Epithelial cell of proximal tubule (primary cell): ENCODE measurements at regions not wholly inside any gene's neighbourhood (a gene's known extent, or its start where the extent isn't known, plus 50 kb on each side); places are given as distances from the start of the nearest gene placed in this dataset.
"Not testable (repeated sequence)": the region's sequence is repeated elsewhere in the genome, so short reads cannot be mapped to it uniquely, and the experiment has no call there.

Source experiments
- DNase-seq: peaks from one replicate; pipeline ENCODE4 v3.0.0-alpha.2; 2011; ENCODE audit warnings: low read depth
- H3K4me3 ChIP-seq: 2 replicates; pipeline ENCODE4 v1.5.1; 2011; ENCODE audit warnings: low read depth, mild to moderate bottlenecking, low read length
- TF ChIP-seq, protein P1 (sequence below): conservative IDR thresholded peaks from 2 replicates; pipeline ENCODE4 v1.5.1; 2012; ENCODE audit warnings: low read depth, mild to moderate bottlenecking, low read length

DNA sequence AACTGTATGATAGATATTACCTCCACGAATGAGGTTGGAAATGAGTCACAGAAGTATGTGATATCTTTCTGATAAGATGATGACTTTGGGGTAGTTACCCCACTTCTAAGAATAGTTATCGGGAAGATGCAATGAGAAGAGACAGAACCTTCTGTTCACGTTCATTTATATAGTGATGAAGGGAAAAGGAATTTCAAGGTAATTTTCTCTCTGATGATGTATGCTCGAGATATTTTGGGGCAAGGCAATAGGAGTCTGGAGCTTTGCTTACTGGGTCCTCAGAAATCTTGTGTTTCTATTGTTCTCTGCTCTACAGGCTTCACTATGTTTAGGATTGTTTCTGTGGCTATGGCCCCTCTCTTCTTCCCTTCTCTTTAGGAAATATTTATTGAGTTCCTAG lies 1389.6 kb downstream of the CDH8 start:
- TF ChIP-seq, protein P1, sequence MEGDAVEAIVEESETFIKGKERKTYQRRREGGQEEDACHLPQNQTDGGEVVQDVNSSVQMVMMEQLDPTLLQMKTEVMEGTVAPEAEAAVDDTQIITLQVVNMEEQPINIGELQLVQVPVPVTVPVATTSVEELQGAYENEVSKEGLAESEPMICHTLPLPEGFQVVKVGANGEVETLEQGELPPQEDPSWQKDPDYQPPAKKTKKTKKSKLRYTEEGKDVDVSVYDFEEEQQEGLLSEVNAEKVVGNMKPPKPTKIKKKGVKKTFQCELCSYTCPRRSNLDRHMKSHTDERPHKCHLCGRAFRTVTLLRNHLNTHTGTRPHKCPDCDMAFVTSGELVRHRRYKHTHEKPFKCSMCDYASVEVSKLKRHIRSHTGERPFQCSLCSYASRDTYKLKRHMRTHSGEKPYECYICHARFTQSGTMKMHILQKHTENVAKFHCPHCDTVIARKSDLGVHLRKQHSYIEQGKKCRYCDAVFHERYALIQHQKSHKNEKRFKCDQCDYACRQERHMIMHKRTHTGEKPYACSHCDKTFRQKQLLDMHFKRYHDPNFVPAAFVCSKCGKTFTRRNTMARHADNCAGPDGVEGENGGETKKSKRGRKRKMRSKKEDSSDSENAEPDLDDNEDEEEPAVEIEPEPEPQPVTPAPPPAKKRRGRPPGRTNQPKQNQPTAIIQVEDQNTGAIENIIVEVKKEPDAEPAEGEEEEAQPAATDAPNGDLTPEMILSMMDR: no peak
- H3K4me3 ChIP-seq: no peak overlapping the region
- DNase-seq: no peak

DNA sequence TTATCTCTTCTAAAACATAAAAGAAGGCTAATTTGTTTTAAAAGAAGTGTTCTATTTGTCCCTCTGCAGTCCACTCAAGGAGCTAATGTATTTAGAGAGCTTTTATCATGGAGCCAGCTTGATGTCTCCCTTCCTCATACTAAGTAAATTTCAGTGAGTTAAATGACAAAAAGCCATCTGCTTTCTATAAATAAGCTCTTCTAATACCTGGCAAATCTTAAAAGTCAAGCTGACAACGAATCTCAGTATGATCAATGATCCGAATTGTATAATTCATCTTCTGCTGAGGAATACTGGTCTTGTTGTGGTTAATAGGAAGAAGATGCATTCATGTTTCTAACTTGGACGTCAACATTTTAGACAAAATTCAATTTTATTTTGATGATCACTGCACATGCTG lies 1390.7 kb downstream of the CDH8 start:
- no peak overlapping the region for H3K4me3 ChIP-seq
- no peak for DNase-seq
- TF ChIP-seq, protein P1: no peak

DNA sequence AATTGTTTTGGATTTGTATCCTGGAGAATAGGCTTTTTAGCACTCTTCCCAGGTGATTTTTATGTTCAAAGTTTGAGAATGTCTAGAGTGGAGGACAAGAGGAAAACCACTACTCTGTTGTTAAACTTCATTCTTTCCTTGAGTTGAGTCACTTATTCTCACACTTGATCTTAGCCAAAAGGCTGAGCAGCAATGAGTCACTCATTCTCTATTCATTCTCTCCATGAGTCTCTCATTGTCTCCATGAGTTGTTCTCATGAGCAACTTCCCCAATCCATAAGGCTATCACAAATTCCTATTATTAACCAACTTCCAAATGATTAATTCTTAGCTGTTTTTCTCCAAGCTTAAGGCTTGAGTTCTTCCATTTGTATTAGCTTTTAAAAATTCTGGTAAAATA lies 1393.3 kb downstream of the CDH8 start:
- DNase-seq: peak; percentile 1
- H3K4me3 ChIP-seq: no peak overlapping the region
- TF ChIP-seq, protein P1: no peak

DNA sequence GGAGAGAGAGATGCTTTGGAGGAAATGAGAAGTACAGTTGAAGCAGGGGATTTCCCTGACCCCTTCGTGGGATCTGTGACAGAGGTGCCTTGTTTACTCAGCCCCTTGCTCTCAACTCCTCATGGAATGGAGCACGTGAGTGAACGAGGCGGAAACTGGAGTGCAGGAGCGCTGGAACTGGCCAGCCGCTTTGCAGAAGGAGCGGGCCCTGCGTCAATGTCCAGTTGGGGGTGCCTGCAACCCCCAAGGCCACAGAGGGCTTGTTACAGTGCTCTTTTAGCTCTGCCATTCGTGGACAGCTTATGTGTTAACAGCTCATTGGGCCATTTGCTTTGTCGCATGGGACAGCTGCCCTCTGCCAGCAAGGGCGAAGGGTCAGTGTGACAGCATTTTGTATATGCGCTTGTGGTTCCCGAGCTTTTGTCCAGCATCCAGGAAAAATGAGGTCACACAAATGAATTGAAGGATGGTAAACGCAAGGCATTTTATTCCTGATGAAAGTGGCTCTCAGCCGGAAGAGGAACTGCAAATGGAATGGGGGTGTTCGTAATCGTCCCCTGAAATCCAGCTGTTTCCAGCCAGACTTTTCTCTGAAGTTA lies 1395.1 kb downstream of the CDH8 start:
- no peak overlapping the region for H3K4me3 ChIP-seq
- TF ChIP-seq, protein P1: no peak
- no peak for DNase-seq

DNA sequence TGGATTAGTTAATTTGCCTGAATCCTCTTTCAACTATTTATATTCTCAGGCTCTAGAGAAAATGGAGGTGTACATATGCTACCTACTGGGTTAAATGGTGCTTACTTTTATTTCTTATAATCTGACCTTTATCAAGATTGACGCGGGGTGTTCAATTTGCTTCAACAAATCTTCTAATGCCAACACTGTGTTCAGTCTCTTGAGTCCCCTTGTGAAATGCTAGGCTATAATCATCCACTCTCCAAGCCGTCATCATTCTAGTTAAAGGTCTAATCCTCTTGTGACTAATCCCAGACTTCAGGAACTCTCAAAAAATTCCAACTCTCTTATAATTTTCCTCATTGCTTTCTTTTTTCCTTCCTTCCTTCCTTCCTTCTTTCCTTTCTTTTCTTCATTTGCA lies 1396.2 kb downstream of the CDH8 start:
- no peak for DNase-seq
- TF ChIP-seq, protein P1: no peak
- H3K4me3 ChIP-seq: no peak overlapping the region

DNA sequence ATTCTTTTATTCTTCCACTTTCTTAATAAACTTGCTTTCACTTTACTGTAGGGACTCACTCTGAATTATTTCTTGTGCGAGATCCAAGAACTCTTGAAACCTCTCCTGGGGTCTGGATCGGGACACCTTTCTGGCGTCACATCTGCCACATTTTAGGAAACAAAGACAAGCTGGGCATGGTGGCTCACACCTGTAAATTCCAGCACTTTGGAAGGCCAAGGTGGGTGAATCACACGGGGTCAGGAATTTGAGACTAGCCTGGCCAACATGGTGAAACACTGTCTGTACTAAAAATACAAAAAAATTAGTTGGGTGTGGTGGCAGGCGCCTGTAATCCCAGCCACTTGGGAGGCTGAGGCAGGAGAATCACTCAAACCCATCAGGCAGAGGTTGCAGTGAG lies 1399.6 kb downstream of the CDH8 start:
- H3K4me3 ChIP-seq, DNase-seq: not testable (repeated sequence)

DNA sequence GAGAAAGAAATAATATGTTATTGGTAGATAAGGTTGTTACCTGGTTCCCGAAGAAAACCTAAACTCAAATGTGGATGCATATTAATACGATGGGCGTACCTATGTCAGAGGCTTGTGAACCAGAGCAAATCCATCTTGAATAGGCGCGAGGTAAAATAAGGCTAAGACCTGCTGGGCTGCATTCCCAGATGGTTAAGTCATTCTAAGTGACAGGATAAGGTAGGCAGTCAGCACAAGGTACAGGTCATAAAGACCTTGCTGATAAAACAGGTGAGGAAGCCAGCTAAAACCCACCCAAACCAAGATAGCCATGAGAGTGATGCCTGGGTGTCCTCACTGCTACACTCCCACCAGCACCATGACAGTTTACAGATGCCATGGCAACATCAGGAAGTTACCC lies 1400.1 kb downstream of the CDH8 start:
- no peak for DNase-seq
- TF ChIP-seq, protein P1: no peak
- H3K4me3 ChIP-seq: no peak overlapping the region
